NCI-H82 treated with DMSO at 0.1 percent for 48 hours (cell line): ENCODE measurements at regions not wholly inside any gene's neighbourhood (a gene's known extent, or its start where the extent isn't known, plus 50 kb on each side); places are given as distances from the start of the nearest gene placed in this dataset.
A peak's percentile ranks its signal among the peaks of the same experiment; 100 is the strongest.
"Not testable (repeated sequence)": the region's sequence is repeated elsewhere in the genome, so short reads cannot be mapped to it uniquely, and the experiment has no call there.

ENCODE experiments used
- DNase-seq: peaks from one replicate; lab custom pipeline; 2025; ENCODE audit not compliant: unreplicated experiment; lab: John Stamatoyannopoulos, UW

DNA sequence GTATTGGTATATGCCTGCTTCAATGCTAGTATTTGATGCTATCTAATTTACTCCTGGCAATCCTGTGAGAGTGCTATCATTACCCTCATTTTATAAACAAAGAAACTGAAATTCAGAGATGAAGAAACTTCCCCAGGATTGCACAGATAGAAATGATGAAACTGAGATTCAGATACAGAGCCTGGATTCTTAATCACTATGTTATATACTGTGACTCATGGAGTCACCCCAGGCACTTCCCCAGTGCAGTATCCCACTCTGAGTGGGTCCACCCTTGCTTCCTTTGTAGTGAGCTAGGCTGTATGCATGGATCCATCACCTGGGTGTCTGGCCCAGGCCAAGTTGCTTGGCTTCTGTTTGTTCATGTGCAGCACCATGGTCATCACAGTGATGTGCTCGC is 133.9 kb downstream of the TRIM43 start:
- not testable (repeated sequence) for DNase-seq

DNA sequence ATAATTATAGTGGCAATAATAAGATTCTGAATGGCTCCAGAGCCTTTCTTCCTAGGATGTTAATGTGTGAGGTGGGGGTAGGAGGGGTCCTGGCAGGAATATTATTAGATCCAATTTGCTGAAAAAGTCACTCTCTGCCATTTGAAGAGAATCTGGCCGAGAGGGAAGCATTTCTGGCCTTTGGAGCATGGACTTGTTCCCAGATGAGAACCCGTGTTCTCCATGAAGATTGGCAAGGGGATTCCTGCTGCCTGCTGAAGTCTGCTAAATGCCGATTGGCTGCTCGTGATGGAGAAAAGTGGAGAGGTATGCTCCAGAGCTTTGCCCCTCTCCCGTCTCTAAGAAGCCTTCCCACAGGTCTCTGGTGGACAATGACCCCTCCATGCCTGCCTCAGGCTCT is 135.6 kb downstream of the TRIM43 start:
- not testable (repeated sequence) for DNase-seq

DNA sequence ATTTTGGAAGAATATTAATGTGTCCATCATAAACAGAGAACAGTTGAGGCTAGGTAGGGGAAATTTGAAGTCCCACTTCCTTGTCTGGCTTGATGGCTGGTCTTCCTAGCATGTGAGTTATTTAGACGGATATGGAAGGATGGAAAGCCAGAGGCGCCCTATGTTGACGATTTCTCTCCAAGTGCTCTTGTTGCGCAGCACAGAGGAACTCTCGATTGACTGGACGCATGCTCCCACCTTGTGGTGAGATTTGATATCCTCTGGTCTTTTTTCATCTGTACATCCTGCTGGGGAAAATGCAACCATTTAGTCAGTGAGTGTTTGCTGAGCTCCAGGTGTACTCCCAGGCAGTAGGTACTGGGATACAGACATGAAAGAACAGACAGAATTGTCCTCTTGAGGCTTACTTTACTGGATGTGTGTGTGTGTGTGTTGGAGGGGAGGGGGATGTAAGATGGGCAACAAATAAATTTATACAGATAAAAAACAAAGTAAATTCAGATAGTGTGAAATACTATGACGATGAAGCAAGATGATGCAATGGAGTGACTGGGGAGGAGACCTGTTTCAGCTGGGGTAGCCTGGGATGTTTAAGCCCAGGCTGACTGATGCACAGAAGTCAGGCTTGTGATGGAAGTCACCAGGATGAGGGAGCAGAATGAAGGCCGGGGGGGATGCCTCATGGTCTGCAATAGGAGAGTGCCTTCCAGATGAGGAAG is 137.2 kb downstream of the TRIM43 start:
- peak; percentile 68 for DNase-seq

DNA sequence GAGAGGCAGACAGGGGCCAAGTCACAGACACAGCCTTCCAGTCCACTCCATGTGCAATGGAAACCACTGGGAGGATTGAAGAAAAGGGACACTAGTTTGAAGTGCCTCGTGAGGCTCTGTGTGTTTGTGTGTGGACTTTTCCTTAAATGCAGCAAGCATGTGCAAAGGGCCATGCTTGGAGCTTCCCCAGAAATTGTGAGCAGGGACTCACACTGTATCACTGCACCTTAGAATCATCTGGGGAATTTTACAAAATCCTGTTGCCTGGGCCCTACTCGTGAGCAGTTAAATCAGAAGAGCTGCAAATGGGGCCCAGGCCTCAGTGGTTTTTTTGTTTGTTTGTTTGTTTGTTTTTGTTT is 137.8 kb downstream of the TRIM43 start:
- DNase-seq: no peak

DNA sequence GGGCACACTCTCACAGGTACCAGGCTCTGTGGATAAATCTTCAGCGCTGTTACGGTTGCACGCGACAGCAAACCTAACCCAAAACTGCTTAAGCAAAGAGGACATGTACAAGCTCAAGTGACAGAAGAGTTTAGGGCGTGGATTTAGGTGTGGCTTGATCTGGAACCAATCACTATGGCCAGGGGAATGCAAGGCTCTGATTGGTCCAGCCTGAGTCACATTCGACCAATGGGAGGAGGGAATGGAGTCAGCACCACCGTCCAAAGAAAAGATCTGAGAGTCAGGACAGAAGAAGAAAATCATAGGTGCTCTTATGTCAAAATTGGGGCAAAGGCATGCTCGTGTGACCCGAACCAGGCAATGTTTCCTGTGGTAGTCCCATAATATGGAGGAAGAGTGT is 139.0 kb downstream of the TRIM43 start:
- no peak for DNase-seq

DNA sequence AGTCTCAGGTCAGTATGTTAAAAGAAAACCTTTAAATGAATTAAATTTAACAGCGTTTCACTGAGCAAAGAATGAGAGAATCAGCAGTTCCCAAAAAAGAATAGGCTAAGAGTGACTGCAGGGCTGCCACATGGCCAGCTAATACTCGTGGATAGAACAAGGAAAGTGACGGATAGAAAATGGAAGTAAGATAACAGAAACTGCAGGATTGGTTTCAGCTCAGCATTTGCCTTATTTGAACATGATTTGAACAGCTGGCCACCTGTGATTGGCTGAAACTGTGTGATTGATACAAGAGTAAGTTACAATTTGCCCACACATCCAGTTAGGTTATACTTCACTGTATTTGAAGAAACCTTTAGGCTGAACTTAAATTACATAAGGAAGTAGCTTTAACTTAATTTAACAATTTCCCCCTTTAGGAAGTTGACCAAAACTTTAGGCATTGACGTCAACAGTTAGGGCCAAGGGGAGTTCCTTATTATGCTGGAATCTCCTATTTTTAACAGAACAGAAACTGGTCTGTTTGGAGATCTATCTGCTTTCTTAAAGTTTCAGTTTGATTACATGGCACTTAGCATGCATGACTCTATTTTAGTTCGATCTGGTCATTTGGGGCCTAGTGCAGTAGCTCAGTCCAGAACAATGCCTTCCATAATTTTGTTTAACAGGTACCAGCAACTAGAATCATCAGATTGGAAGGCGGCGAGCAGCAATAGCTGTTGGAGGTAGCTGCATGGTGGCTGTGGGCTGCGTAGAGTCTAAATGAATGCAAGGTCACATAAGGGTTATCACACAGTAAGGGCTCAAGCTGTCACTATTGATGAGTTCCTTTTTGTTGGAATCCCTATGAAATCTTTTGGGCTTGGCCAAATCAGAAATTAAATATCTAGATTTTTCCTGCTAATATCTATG is 143.4 kb downstream of the TRIM43 start:
- no peak for DNase-seq

DNA sequence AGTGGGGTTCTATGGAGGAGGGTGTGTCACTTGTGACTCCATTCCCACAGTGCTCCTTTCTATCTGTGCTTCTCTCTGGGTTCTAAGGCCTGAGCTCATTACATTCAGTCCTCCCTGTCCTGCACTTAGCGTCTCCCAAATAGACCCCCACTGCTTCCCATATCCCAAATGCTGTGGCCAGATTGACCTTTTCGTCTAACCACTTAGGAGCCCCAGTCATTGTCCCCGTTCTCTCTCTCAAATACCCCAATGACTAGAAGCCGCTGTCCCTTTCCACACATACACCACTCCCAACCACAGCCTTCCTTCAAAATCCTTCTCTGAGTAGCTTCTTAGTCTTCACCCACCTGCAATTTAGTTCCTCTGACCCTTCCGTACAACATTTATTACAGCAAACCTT is 146.5 kb downstream of the TRIM43 start:
- DNase-seq: no peak

DNA sequence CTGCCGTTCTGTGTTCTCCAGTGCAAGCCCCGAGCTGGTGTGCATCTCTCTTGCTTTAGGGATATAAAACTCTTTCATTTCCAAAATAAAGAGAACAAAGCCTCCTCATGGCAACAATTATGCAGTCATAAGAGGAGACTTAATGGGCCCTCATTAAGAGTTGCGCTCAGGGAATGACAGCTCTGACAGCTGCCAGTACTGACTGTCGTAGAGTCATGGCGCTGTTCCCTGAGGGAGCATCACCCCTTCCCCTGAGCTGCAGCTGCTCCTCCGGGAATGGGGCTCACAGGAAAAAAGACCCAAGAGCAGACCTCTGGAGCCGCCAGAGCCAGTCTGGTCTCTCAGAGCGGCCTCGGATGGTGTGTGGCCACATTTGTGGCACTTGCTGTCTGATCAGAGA is 160.3 kb downstream of the TRIM43 start:
- DNase-seq: not testable (repeated sequence)

DNA sequence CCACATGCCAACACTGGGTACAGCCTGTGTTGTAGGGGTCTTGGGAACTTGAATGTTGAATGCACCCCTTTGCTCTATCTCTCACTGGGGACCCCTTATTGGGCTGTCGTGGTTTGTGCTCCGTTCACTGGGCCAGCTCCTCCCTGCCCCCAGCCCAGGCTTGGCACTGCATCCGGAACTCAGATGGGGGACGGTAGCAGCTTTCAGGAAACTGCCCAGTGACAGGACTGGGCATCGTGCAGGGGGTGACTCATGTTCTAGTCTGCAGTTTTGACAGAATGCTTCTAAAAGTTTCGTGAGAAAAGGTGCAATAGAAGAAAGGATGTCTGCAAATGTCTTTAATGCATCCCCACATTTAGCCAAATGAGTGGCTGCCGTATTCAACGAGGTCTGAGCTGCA is 162.0 kb downstream of the TRIM43 start:
- DNase-seq: not testable (repeated sequence)

DNA sequence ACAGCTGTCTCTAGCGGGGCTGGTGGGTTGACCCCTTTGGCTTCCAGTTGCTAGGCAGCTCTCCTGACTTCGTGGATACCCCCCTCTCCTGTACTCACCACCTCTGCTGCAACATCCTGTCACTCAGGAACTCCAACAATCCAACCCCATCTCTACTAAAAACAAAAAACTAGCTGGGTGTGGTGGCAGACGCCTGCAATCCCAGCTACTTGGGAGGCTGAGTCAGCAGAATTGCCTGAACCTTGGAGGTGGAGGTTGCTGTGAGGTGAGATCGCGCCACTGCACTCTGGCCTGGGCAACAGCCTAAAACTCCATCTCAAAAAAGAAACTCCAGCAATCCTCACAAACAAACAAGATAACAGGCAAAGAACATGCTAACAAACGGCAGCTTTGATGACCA is 162.4 kb downstream of the TRIM43 start:
- DNase-seq: not testable (repeated sequence)

DNA sequence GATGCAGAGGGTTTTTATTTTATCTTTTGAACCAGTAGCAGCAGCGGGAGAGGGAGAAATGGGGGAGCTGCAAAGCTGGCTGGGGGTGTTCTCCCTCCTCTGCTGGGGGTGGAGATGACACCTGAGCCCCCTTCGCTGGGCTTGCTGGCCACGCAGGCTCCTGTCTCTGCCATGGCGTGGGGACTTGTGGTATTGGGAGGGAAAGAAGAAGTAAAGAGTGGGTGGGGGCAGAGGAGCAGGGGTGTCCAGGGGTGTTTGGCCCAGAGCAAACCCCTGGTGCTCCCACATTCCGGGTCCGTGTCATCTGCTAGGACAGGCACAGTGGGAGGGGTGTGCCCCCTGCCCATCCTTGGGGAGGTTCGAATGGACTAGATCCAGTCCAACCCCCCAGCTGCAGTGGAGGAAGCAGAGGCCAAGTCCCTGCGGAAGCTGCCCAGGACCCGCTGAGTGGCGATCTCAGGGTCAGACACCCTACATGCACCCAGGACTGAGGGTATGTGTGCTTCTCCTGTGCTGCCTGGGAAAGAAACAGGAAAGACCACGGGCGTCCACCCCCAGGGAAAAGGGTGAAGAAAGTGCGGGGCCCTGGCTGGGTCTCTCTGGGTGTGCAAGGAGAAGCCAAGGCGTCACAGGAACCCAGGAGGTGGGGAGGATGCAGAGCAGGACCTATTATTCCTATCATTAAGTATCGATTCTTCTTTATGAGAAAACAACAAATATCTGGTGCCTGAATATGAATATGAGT is 163.2 kb downstream of the TRIM43 start:
- DNase-seq: not testable (repeated sequence)

DNA sequence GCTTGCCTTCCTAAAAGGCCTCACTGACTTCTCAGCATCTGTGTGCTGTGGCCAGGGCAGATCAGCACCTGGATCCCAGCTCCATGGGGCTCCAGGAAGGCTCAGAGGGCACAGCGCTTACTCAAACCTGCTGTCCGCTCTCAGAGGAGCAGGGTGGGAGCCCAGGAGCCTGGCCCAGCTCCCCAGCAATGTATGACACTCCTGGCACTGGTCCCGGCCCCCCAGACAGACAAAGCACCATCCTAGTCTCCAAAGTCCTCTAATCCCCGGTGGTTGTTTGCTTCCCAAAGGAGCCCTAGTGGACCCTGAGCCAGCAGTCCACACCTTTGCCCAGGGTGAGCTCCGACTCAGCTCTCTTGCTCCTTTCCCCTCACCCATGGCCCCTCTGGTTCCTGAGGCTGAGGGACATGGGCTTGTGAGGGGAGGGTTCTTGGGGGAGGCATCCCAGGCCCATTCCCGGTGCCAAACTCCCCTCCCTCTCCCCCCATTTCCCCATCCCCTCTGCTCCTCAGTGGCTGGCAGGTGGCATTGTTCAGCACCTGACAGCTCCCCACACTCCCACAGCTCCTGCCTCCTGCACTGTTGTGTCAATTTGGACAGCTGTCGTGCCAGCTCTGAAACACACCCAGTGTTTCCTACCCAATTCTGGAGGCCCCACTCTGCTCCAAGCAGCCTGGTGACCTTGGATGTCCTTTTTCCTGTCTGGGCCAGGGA is 164.3 kb downstream of the TRIM43 start:
- not testable (repeated sequence) for DNase-seq

DNA sequence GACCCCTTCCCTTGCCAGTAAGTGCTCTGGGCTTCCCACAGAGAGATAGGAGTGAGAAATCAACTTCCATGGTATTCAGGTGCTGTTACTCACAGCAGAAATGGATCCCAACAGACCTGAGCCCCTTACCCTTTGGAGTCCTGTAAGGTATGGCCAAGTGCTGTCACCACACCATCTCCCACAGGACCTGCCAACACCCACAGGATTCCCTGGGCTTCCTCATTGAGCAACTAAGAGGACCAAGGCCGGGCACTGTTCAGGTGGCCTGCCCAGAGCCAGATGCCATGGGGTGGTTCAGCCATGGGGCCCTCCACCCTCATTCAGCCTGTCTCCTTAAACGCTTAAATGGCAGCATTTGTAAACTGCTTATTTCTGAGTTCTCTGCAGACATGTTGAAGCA is 166.2 kb downstream of the TRIM43 start:
- DNase-seq: no peak

DNA sequence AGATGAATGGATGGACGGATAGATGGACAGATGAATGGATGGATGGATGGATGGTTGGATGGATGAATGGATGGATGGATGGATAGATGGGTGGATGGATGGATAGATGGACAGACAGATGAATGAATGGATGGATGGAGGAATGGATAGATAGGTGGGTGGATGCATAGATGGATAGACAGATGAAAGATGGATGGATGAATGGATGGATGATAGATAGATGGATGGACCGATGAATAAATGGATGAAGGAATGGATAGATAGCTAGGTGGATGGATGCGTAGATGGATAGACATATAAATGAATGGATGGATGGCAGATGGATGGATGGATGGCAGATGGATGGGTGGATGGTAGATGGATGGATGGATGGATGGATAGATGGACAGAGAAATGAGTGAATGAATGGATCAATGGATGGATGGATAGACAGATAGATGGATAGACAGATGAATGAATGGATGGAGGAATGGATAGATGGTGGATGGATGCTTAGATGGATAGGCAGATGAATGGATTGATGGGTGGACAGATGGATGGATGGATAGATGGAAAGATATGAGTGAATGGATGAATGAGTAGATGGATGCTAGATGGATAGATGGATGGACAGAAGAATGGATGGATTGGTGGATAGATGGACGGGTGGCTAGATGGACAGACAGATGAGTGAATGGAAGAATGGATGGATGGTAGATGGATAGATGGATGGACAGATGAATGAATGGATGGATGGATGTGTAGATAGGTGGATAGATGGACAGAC is 167.9 kb downstream of the TRIM43 start:
- no peak for DNase-seq

DNA sequence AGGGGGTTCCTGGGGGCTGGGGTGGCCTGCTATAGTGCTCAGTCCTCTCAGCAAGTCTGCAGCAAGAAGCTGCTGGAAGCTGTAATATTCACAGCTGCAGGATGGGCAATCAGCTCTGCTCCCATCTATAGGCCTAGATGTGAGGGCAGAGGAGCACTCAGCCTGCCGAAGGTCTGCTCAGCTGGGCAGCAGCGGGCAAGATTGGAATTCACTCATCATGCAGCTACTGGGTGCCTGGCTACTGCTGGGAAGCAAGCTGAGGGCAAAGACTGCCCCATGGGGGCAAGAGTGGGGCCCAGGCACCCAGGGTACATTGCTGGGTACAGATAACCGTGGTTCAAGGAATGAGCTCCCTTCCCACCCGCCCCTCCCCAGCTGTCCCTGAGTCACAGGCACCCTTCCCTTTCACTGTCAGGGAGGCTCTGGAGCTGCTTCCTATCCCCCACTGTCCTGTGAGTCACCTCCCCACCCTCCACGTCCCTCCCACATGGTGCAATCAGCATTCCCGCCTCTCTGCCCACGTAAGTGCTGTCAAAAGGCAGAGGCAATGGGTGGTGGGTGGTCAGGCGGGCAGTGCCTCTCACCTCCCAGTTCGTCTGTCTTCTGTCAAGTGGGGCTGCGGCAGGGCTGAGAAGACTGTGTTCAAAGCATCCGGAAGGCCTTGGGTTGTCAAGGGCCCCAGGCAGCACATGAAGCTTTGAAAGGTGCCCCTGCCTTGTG is 169.2 kb downstream of the TRIM43 start:
- no peak for DNase-seq

DNA sequence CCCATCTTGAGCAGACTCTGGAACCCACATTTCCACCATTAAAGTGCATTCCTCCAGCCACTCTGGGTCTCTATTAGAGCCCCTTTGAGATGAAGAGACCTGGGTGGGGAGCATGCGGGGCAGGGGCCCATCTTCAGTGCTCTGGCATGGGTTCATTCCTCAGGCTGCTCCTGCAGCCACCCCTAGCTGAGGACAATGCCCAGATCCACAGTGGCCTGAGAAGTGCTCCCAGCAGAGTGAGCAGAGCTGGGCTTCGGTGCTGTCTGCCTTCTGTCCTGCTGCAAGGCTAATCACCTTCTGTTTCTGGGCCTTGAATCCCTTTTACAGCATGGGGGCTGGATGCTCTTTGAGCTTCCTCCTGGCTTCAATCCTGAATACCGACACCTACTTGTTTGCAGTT is 169.8 kb downstream of the TRIM43 start:
- DNase-seq: no peak

DNA sequence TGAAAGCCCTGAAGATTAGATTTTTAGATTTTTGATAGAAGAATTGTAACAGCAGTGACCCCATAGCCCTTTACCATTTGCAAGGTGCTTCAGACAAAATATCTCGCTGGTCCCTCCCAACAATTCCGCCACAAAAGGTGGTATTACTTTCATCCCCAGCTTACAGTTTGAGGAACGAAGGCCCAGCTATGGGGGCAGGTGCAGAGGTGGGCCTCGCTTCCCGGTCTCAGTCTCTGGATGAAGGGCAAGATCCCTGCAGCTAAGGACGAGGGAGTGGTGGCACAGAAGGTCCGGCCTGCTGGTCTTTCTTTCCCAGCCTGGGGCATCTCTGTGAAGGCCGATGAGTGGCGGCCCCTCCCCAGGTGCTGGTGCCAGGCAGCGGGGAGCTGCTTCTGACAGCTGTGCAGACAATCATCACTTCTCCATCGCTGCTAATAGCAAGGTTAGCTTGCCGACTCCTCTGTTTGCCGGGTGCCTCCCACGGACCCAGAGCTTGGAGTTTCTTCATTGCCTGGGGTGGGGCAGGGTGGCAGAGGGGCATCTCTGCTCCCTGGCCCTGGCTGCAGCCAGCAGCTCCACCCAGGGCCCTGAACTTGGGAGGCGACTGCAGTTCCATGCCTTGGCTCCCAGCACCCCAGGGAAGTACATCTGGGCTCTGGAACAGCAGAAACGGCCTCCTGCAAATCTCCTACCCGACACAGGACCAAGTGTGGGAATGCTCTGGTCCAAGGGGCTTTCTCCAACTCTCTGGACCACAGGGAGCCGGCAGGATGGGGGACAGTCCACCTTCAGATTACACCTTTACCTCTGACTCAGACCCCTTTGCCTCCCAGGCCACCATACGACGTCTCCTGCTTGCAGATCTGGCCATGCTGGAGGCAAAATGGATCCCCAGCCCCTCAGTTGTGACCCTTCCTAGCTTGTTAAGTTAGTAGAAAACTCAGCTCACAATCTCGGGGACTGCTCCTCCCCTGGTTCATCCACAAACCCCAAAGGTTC is 170.5 kb downstream of the TRIM43 start:
- DNase-seq: not testable (repeated sequence)

DNA sequence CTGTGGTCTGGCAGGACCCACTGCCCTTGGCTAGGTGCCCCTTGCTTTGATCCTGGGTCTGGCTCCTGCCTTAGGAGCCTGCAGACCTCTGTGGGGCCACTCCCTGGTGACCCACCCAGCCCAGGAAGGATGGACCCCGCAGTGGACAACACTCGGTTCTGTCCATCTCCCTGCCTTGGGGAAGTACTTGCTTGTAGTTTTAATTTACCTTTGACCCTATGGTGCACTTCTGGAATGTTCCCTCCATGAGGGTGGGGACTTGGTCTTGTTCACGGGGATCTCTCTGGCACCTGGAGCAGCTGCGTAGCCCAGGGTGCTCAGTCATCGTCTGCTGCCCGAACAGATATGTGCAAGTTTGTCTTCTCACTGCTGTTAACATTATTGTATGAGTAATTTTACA is 171.3 kb downstream of the TRIM43 start:
- not testable (repeated sequence) for DNase-seq
